Adipocyte (in vitro differentiated cells): ENCODE measurements at regions not wholly inside any gene's neighbourhood (a gene's known extent, or its start where the extent isn't known, plus 50 kb on each side); places are given as distances from the start of the nearest gene placed in this dataset.
A peak's percentile ranks its signal among the peaks of the same experiment; 100 is the strongest.
"Not testable (repeated sequence)": the region's sequence is repeated elsewhere in the genome, so short reads cannot be mapped to it uniquely, and the experiment has no call there.

Source experiments
- DNase-seq: peaks from one replicate; pipeline ENCODE4 v3.0.0-alpha.2; 2015; ENCODE audit warnings: low read depth
- H3K27me3 ChIP-seq: replicated peaks from 2 replicates; pipeline ENCODE4 v1.7.0; 2013; ENCODE audit warnings: mild to moderate bottlenecking, low read length, moderate library complexity; ENCODE audit not compliant: control insufficient read depth, insufficient read depth
- H3K36me3 ChIP-seq: 2 replicates; pipeline ENCODE4 v1.7.0; 2013; ENCODE audit warnings: low read length, mild to moderate bottlenecking, moderate library complexity; ENCODE audit not compliant: control insufficient read depth, insufficient read depth, severe bottlenecking
- H3K4me1 ChIP-seq: 2 replicates; pipeline ENCODE4 v1.7.0; 2013; ENCODE audit warnings: mild to moderate bottlenecking, low read length, moderate library complexity; ENCODE audit not compliant: control insufficient read depth, insufficient read depth
- H3K4me3 ChIP-seq: 2 replicates; pipeline ENCODE4 v1.7.0; 2013; ENCODE audit warnings: mild to moderate bottlenecking, low read length, moderate library complexity
- H3K9ac ChIP-seq: 2 replicates; pipeline ENCODE4 v1.7.0; 2013; ENCODE audit warnings: mild to moderate bottlenecking, low read length, moderate library complexity
- H3K9me3 ChIP-seq: 2 replicates; pipeline ENCODE4 v1.7.0; 2013; ENCODE audit warnings: mild to moderate bottlenecking, low read length, moderate library complexity; ENCODE audit not compliant: control insufficient read depth

DNA sequence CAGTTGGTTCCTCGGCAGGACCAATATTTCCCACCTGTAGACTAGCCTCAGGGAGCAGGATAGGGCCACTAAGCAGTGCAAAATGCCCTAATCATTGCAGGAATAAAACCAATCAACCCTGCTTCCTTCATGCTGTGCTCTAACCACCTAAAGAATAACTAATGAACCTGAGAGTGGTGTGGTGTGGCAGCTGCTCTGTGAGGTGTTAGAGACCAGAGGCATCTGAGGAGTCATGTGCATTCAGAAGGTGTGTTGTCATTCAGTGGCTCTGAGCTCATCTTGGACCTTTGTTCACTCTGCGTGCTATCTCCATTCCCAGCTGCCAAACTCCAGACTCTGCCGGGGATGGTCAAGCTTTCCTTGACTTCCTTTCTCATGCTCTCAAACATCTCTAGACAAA lies 136.7 kb upstream of the EGLN3 start:
- no peak overlapping the region for H3K4me3 ChIP-seq
- no peak overlapping the region for H3K9ac ChIP-seq
- H3K36me3 ChIP-seq: no peaks in the 10 kb centered on the region
- H3K9me3 ChIP-seq: peaks cover 8% of the 10 kb centered on the region
- no peak for DNase-seq
- H3K4me1 ChIP-seq: no peaks in the 10 kb centered on the region
- peaks cover 10% of the 10 kb centered on the region for H3K27me3 ChIP-seq

DNA sequence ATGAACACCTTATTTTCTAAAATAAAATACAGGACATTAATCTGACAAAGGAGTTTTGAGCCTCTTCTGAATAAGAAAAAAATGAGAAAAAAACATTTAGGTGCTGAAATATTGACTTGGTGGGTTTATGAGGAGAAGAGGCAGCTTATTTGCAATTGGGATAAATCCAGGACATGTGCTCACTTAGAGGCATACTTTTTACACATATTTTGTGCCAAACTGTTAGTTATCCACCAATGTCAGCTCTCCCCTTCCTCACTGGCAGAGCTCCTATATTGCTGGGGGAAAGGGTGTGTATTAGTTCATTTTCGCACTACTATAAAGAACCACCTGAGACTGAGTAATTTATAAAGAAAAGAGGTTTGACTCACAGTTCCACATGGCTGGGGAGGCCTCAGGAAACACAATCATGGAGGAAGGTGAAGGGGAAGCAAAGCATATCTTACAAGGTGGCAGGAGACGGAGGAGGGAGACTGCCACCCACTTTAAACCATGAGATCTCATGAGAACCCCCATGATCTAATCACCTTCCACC lies 135.4 kb upstream of the EGLN3 start:
- Histone ChIP-seq H3K36me3 (no peaks in the 10 kb centered on the region), H3K4me1 (peaks cover 7% of the 10 kb centered on the region), H3K4me3 (no peak overlapping the region), H3K9ac (no peak overlapping the region), H3K27me3 (peaks cover 10% of the 10 kb centered on the region), H3K9me3 (peaks cover 8% of the 10 kb centered on the region)
- no peak for DNase-seq

DNA sequence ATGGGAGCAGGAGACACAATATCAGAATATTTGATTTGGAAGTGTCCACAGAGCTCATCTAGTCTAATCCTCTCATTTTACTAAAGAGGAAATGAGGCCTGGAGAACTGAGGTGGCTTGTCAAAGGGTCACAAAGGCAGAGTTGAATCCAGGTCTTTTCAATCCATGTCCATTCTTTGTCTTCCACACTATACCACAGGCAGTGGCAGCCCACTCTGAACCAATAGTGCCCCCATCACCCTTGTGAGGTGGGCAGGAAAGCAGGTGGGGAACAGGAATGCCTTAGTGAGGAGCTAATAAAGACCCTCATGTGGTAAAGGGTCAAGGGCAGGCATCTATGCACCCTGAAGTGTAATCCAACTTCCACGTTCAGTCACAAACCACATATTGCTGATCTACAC lies 134.8 kb upstream of the EGLN3 start:
- Histone ChIP-seq H3K4me1 (peaks cover 8% of the 10 kb centered on the region), H3K4me3 (no peak overlapping the region), H3K36me3 (no peaks in the 10 kb centered on the region), H3K9me3 (peaks cover 8% of the 10 kb centered on the region), H3K27me3 (peaks cover 10% of the 10 kb centered on the region), H3K9ac (no peak overlapping the region)
- DNase-seq: no peak

DNA sequence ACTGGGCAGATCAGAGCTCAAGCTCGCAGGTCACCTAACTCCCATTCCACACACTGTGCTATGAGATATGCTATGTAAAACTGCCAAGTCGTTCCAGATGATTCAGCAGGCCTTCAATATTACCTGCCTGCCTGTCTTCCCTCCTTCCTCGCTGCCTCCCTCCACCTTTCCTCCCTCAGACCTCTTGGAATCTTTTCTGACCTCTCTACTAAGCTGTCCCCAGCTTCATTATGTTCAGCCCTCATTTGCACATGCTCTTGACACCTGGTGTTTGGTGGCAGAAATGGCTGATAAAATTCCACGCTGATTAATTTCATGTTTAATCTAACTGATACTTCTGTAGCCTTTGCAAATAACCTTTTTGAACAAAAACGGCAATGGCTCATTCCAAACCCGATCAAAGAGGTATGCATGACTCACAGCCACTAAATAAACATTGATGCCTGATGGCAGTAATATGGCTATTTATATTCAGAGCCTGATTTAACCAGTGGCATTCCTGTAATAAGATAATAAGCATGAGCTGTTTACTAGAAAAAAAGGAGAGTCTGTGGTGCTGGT lies 130.8 kb upstream of the EGLN3 start:
- peak; percentile 39 for DNase-seq
- Histone ChIP-seq H3K9ac (no peak overlapping the region), H3K4me3 (no peak overlapping the region), H3K9me3 (no peaks in the 10 kb centered on the region), H3K36me3 (no peaks in the 10 kb centered on the region), H3K27me3 (peaks cover 6% of the 10 kb centered on the region), H3K4me1 (peaks cover 8% of the 10 kb centered on the region)

DNA sequence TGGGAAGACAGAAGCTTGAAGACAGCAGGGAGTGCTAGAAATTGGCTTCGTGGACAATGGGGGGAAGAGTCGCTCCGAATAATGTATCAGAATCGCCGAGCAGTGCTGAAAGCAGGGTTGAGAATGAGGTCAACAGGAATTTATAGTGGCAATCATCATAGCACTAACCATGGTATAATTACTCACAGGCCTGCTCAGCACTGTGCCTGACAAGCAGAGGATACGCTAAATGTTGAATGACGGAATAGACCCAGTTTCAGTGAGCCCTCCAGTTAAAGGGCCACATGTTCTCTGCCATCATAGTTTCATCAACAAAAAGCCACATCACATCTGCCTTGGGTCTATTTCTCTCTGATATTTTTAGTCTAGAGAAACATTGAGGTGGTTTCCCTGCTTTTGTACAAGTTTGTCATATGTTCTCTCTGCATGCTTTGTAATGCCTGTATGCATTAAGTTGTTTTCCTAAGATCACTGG lies 130.3 kb upstream of the EGLN3 start:
- Histone ChIP-seq H3K4me1 (peaks cover 8% of the 10 kb centered on the region), H3K27me3 (peaks cover 6% of the 10 kb centered on the region)
- DNase-seq: no peak

DNA sequence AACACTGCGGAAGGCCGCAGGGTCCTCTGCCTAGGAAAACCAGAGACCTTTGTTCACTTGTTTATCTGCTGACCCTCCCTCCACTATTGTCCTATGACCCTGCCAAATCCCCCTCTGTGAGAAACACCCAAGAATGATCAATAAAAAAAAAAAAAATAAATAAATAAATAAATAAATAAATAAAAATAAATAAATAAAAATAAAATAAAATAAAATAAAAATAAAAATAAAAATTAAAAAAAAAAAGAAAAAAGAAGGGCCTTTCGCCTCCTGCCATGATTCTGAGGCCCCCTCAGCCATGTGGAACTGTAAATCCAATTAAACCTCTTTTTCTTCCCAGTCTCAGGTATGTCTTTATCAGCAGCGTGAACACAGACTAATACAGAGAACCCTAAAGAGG lies 128.8 kb upstream of the EGLN3 start:
- not testable (repeated sequence) for H3K4me3 ChIP-seq, H3K36me3 ChIP-seq, DNase-seq, H3K27me3 ChIP-seq, H3K9me3 ChIP-seq, H3K9ac ChIP-seq, H3K4me1 ChIP-seq

More for the DNA sequence above, 130.3 kb upstream of the EGLN3 start:
- Histone ChIP-seq H3K4me3 (no peak overlapping the region), H3K36me3 (no peaks in the 10 kb centered on the region), H3K9me3 (no peaks in the 10 kb centered on the region), H3K9ac (no peak overlapping the region)

DNA sequence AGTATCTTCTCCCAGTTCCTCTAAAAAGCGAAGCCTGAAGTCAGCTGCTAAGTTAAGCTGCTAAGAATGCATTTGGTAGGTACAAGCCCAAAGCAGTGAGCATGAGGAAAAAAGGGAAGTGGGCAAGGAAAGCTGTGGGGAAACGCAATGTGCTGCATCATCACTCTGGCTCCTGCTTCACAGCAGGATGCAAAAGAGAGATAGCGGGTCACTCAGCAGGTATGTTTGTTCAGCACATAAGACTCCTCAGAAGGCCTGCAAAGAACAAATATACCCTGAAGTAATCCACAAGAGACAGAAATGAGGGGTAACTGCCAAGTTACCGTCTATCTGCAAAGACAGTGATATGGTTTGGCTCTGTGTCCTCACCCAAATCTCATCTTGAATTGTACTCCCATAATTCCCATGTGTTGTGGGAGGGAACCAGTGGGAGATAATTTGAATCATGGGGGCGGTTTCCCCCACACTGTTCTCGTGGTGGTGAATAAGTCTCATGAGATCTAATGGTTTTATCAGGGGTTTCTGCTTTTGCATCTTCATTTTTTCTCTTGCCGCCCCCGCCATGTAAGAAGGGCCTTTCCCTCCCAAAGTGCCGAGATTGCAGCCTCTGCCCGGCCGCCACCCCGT lies 127.4 kb upstream of the EGLN3 start:
- peaks cover 8% of the 10 kb centered on the region for H3K4me1 ChIP-seq
- H3K9ac ChIP-seq: no peak overlapping the region
- H3K27me3 ChIP-seq: peaks cover under 1% of the 10 kb centered on the region
- no peak overlapping the region for H3K4me3 ChIP-seq
- no peaks in the 10 kb centered on the region for H3K36me3 ChIP-seq
- DNase-seq: no peak
- H3K9me3 ChIP-seq: no peaks in the 10 kb centered on the region

DNA sequence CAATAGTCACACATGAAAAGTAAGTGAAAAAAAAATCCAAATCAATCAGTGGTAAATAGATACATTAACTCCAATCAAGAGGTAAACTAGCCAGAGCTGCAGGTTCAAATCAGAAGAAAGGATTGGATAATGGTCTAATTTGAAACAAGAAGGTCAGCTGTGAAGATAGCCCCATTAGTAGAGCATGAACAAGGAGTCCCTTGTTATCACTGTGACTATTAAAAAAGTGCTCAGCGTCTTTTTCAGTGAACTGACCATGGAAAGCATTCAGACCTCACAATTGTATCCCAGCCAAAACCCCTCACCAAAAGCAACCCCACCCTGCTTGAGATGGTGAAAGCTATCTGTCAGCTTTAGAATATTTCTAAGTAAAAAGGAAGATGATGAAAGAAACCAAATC lies 125.0 kb upstream of the EGLN3 start:
- Histone ChIP-seq H3K36me3 (no peaks in the 10 kb centered on the region), H3K9me3 (no peaks in the 10 kb centered on the region), H3K9ac (no peak overlapping the region), H3K27me3 (no peaks in the 10 kb centered on the region), H3K4me1 (no peaks in the 10 kb centered on the region), H3K4me3 (no peak overlapping the region)
- DNase-seq: no peak

DNA sequence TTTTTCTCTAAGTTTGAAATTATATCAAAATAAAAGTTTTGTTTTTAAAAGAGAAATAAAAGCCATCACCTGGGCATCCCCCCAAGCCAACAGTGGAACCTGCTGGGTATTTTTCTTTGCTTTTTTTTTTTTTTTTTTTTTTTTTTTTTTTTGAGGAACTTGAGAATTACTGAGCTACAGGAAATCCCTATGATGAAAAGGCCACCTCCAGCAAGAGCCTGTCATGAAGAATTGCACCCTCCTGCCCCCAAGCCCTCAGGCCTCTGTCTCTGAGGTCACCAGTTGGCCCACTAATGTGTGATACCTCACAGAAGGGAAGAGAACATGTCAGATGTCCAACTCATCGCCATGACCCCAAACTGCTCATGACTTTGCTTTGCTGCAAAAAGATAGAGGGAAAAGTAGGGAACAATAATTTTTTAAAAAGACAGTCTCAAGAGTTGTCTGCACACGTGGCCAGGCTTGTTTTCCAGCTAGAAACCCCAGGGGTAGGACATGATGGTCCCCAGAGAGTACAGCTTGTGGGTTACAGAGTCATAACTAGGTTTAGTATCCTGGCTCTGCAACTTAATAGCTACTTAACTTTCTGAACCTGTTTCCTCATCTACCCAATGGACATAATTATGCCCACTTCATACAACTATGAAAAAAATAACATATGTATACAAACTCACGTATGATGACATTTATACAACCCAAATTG lies 124.3 kb upstream of the EGLN3 start:
- no peaks in the 10 kb centered on the region for H3K27me3 ChIP-seq
- DNase-seq: no peak
- H3K4me3 ChIP-seq: no peak overlapping the region
- H3K36me3 ChIP-seq: no peaks in the 10 kb centered on the region
- no peak overlapping the region for H3K9ac ChIP-seq
- H3K4me1 ChIP-seq: no peaks in the 10 kb centered on the region
- H3K9me3 ChIP-seq: no peaks in the 10 kb centered on the region

DNA sequence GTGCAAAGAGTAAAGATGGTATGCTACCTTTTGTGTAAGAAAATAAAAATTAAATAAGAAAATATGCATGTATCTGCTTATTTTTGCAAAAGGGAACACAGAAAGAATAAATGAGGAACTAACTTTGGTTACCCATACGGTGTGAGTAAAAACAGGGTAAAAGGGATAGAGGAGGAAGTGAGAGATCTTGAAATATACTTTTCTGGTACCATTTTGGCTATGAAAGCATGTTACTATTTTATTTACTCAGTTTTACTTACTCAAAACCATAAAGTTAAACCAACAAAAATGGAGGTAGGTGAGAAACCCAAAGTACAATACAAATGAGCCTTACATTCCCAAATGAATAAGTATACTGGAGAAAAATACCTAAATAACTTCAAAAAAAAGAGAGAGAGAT lies 122.0 kb upstream of the EGLN3 start:
- Histone ChIP-seq H3K9me3 (no peaks in the 10 kb centered on the region), H3K9ac (no peak overlapping the region)
- no peak for DNase-seq

DNA sequence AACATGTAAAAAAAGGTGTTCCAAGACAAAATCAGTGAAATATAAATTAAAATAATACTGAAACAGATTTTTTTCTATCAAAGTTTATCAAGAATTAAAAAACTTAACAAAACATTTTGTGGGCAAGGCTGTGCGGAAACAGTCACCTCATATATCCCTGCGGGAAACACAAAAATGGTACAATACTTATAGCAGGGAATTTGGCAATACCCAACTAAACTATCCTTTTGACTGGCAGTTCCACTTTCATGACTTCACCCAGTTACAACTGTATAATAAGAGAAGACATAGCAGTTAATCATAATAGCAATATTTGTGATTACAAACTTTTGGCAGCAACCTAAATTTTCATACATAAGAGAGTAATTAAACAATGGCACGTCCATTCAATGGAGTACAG lies 121.5 kb upstream of the EGLN3 start:
- Histone ChIP-seq H3K4me3 (no peak overlapping the region), H3K9ac (no peak overlapping the region), H3K9me3 (no peaks in the 10 kb centered on the region), H3K36me3 (no peaks in the 10 kb centered on the region), H3K4me1 (no peaks in the 10 kb centered on the region), H3K27me3 (no peaks in the 10 kb centered on the region)
- no peak for DNase-seq

More for the DNA sequence above, 122.0 kb upstream of the EGLN3 start:
- H3K4me3 ChIP-seq: no peak overlapping the region
- H3K4me1 ChIP-seq: no peaks in the 10 kb centered on the region
- H3K36me3 ChIP-seq: no peaks in the 10 kb centered on the region
- no peaks in the 10 kb centered on the region for H3K27me3 ChIP-seq
